IMR-90 (cell line): ENCODE measurements at regions not wholly inside any gene's neighbourhood (a gene's known extent, or its start where the extent isn't known, plus 50 kb on each side); places are given as distances from the start of the nearest gene placed in this dataset.

Experiments used
- ATAC-seq: fragments of 200-7000 bp; cut with Tn5 transposase; 2 replicates; pipeline ENCODE4 v1.9.1; 2020; ENCODE audit warnings: low read depth, mild to moderate bottlenecking, moderate library complexity
- BruUV-seq: library from RNA; stranded (reverse); fragments of 400-500 nt; replicated peaks from 2 replicates; lab custom pipeline; 2021; lab: Mats Ljungman, UMichigan
- CTCF ChIA-PET: fragments of 300-600 bp; formaldehyde crosslinking; extraction: SDS; loops from one replicate; lab custom pipeline; 2021; ENCODE audit warnings: antibody characterized with exemption; lab: Yijun Ruan, JAX
- POLR2A ChIA-PET: fragments of 300-600 bp; sonication (Branson Sonifier 250); formaldehyde crosslinking; loops from one replicate; lab custom pipeline; 2022; ENCODE audit warnings: antibody characterized with exemption; ENCODE audit not compliant: unreplicated experiment; lab: Charles Lee
- DNase-seq: peaks from one replicate; pipeline ENCODE4 v3.0.0; 2013
- H2AFZ ChIP-seq: replicated peaks from 2 replicates; pipeline ENCODE3; 2013; ENCODE audit warnings: low read length, mild to moderate bottlenecking; ENCODE audit not compliant: poor library complexity
- H2AK5ac ChIP-seq: 2 replicates; pipeline ENCODE4 v1.6.1; 2013; ENCODE audit warnings: low read depth, low read length, inconsistent platforms
- H2AK9ac ChIP-seq: replicated peaks from 2 replicates; pipeline ENCODE3; 2013; ENCODE audit warnings: mild to moderate bottlenecking, low read depth, low read length, moderate library complexity; ENCODE audit not compliant: poor library complexity
- H2BK120ac ChIP-seq: 2 replicates; pipeline ENCODE4 v1.6.1; 2013; ENCODE audit warnings: low read depth, low read length, inconsistent platforms
- H2BK15ac ChIP-seq: 3 replicates; pipeline ENCODE4 v1.6.1; 2013; ENCODE audit warnings: low read depth, low read length, inconsistent platforms
- H2BK20ac ChIP-seq: 2 replicates; pipeline ENCODE4 v1.6.1; 2013; ENCODE audit warnings: low read depth, mild to moderate bottlenecking, inconsistent platforms, low read length, moderate library complexity
- H2BK5ac ChIP-seq: 2 replicates; pipeline ENCODE4 v1.6.1; 2013; ENCODE audit warnings: mild to moderate bottlenecking, low read depth, low read length, inconsistent platforms; ENCODE audit not compliant: poor library complexity, severe bottlenecking
- H3K14ac ChIP-seq: replicated peaks from 2 replicates; pipeline ENCODE4 v1.6.1; 2013; ENCODE audit warnings: low read depth, low read length, inconsistent platforms
- H3K18ac ChIP-seq: 2 replicates; pipeline ENCODE4 v1.6.1; 2013; ENCODE audit warnings: low read depth, low read length, control low read depth
- H3K23ac ChIP-seq: 2 replicates; pipeline ENCODE4 v1.6.1; 2013; ENCODE audit warnings: low read depth, low read length, inconsistent platforms
- H3K27ac ChIP-seq: 2 replicates; pipeline ENCODE4 v1.5.1; 2013; ENCODE audit warnings: mild to moderate bottlenecking, control low read depth, low read length; ENCODE audit not compliant: insufficient read depth
- H3K27me3 ChIP-seq: 2 replicates; pipeline ENCODE4 v1.6.1; 2013; ENCODE audit warnings: low read length; ENCODE audit not compliant: control insufficient read depth, insufficient read depth
- H3K36me3 ChIP-seq: 2 replicates; pipeline ENCODE4 v1.6.1; 2013; ENCODE audit warnings: low read length, mixed read lengths; ENCODE audit not compliant: control insufficient read depth, insufficient read depth
- H3K4ac ChIP-seq: 2 replicates; pipeline ENCODE4 v1.6.1; 2013; ENCODE audit warnings: low read depth, low read length, inconsistent platforms
- H3K4me1 ChIP-seq: 2 replicates; pipeline ENCODE4 v1.6.1; 2013; ENCODE audit warnings: low read length, mixed read lengths; ENCODE audit not compliant: control insufficient read depth, insufficient read depth
- H3K4me2 ChIP-seq: 2 replicates; pipeline ENCODE4 v1.6.1; 2013; ENCODE audit warnings: low read depth, mild to moderate bottlenecking, control low read depth, low read length, moderate library complexity
- H3K4me3 ChIP-seq: 2 replicates; pipeline ENCODE4 v1.5.1; 2013; ENCODE audit warnings: low read depth, mild to moderate bottlenecking, control low read depth, low read length, moderate library complexity; ENCODE audit not compliant: insufficient read depth
- H3K56ac ChIP-seq: 2 replicates; pipeline ENCODE4 v1.6.1; 2013; ENCODE audit warnings: low read length, inconsistent platforms; ENCODE audit not compliant: insufficient read depth; ENCODE audit errors: extremely low read depth
- H3K79me1 ChIP-seq, 2 experiments: 2 replicates each; pipeline ENCODE4 v1.6.1; 2013; ENCODE audit warnings: low read length in 2 of 2, inconsistent platforms in 1 of 2, low read depth in 1 of 2
- H3K9ac ChIP-seq: 2 replicates; pipeline ENCODE4 v1.6.1; 2013; ENCODE audit warnings: low read depth, low read length, control low read depth
- H3K9me1 ChIP-seq: 2 replicates; pipeline ENCODE4 v1.6.1; 2013; ENCODE audit warnings: low read length, inconsistent platforms; ENCODE audit not compliant: insufficient read depth
- H3K9me3 ChIP-seq: 2 replicates; pipeline ENCODE4 v1.6.1; 2013; ENCODE audit warnings: low read length; ENCODE audit not compliant: control insufficient read depth, insufficient read depth
- H4K20me1 ChIP-seq: 2 replicates; pipeline ENCODE4 v1.6.1; 2013; ENCODE audit warnings: low read length, inconsistent platforms; ENCODE audit not compliant: insufficient read depth
- H4K5ac ChIP-seq: 2 replicates; pipeline ENCODE4 v1.6.1; 2013; ENCODE audit warnings: mild to moderate bottlenecking, low read depth, low read length, control low read depth
- H4K8ac ChIP-seq, 2 experiments: 2 replicates each; pipeline ENCODE4 v1.6.1; 2013; ENCODE audit warnings: low read depth in 2 of 2, low read length in 2 of 2, control low read depth in 1 of 2, inconsistent platforms in 1 of 2
- H4K91ac ChIP-seq: 2 replicates; pipeline ENCODE4 v1.6.1; 2013; ENCODE audit warnings: low read depth, low read length, inconsistent platforms; ENCODE audit not compliant: insufficient read depth
- BHLHE40 ChIP-seq: fragments of 150-350 bp; IDR thresholded peaks from 2 replicates; pipeline ENCODE4 v1.6.1; 2016; ENCODE audit warnings: mild to moderate bottlenecking, low read depth, low read length
- CEBPB ChIP-seq: IDR thresholded peaks from 2 replicates; pipeline ENCODE4 v1.6.1; 2012; ENCODE audit warnings: low read depth, low read length, improper control_type of control experiment
- CHD1 ChIP-seq: IDR thresholded peaks from 2 replicates; pipeline ENCODE4 v1.6.1; 2012; ENCODE audit warnings: low read depth, low read length, improper control_type of control experiment
- FOS ChIP-seq: fragments of 150-350 bp; IDR thresholded peaks from 2 replicates; pipeline ENCODE4 v1.6.1; 2016; ENCODE audit warnings: low read depth, low read length
- MAFK ChIP-seq: IDR thresholded peaks from 2 replicates; pipeline ENCODE4 v1.6.1; 2012; ENCODE audit warnings: low read depth, low read length, improper control_type of control experiment
- MAZ ChIP-seq: IDR thresholded peaks from 2 replicates; pipeline ENCODE4 v1.6.1; 2012; ENCODE audit warnings: low read depth, mild to moderate bottlenecking, low read length, improper control_type of control experiment, moderate library complexity, borderline replicate concordance
- MXI1 ChIP-seq: IDR thresholded peaks from 2 replicates; pipeline ENCODE4 v1.6.1; 2012; ENCODE audit warnings: low read depth, mild to moderate bottlenecking, low read length, moderate library complexity, borderline replicate concordance
- NFE2L2 ChIP-seq: fragments of 150-350 bp; IDR thresholded peaks from 2 replicates; pipeline ENCODE4 v1.6.1; 2016; ENCODE audit warnings: low read depth, mild to moderate bottlenecking, low read length
- POLR2A ChIP-seq: IDR thresholded peaks from 2 replicates; pipeline ENCODE4 v1.6.1; 2012; ENCODE audit warnings: mild to moderate bottlenecking, low read depth, low read length
- RFX5 ChIP-seq: IDR thresholded peaks from 2 replicates; pipeline ENCODE4 v1.8.0; 2012; ENCODE audit warnings: low read depth, mild to moderate bottlenecking, low read length, moderate library complexity
- SMC3 ChIP-seq: fragments of 150-350 bp; IDR thresholded peaks from 2 replicates; pipeline ENCODE4 v1.6.1; 2016; ENCODE audit warnings: low read depth, mild to moderate bottlenecking, antibody characterized with exemption, low read length, moderate library complexity
- WGBS, 2 experiments: methylation state at CpG; one replicate each; pipeline versions ENCODE4 v1.1.5 to v1.1.7; 2013; ENCODE audit warnings: missing lambda C conversion rate in 2 of 2; ENCODE audit not compliant: insufficient read length in 1 of 2; ENCODE audit errors: extremely low coverage in 2 of 2; 5-methylcytosine and 5-hydroxymethylcytosine counted together
- dilution Hi-C: fragments of 300-500 bp; cut with HindIII; formaldehyde crosslinking; loops from one replicate; pipeline ENCODE4 v1.14.3; 2018; ENCODE audit warnings: low sequenced_read_pairs; ENCODE audit not compliant: unreplicated experiment
- in situ Hi-C: fragments of 300-500 bp; cut with MboI; formaldehyde crosslinking; loops from 3 replicates; pipeline ENCODE4 v1.14.3; 2019; ENCODE audit warnings: low sequenced_read_pairs, inconsistent platforms, mixed read lengths
- intact Hi-C: fragments of 100-400 bp; cut with micrococcal nuclease; formaldehyde crosslinking; loops from 2 replicates; pipeline ENCODE4 v1.10.0; 2022
- TF ChIP-seq, protein P1 (sequence below): fragments of 150-350 bp; IDR thresholded peaks from 2 replicates; pipeline ENCODE4 v1.6.1; 2016; ENCODE audit warnings: low read depth, mild to moderate bottlenecking, low read length, moderate library complexity, borderline replicate concordance
- TF ChIP-seq, protein P2 (sequence below): fragments of 150-350 bp; IDR thresholded peaks from 2 replicates; pipeline ENCODE4 v1.6.1; 2017; ENCODE audit warnings: mild to moderate bottlenecking, antibody characterized with exemption, low read length, low read depth

- Histone ChIP-seq H3K4me2 (no peak overlapping the region), H3K56ac (no peak overlapping the region), H3K4ac (no peak overlapping the region), H2AFZ (no peak overlapping the region), H3K18ac (no peak overlapping the region), H3K14ac (no peak overlapping the region), H4K20me1 (no peaks in the 10 kb centered on the region), H2BK120ac (no peak overlapping the region), H2BK20ac (no peak overlapping the region), H3K4me1 (no peaks in the 10 kb centered on the region), H3K9me3 (no peaks in the 10 kb centered on the region), H4K91ac (no peak overlapping the region), H3K27me3 (peaks cover 1% of the 10 kb centered on the region; the same call in 1 of the 2 replicates), H3K9me1 (no peaks in the 10 kb centered on the region), H4K5ac (no peak overlapping the region), H3K4me3 (no peak overlapping the region), H3K9ac (no peak overlapping the region), H2BK15ac (no peak overlapping the region), H2BK5ac (no peak overlapping the region), H3K79me1 (no peaks in the 10 kb centered on the region), H2AK5ac (no peak overlapping the region), H3K23ac (no peak overlapping the region), H2AK9ac (no peak overlapping the region), H3K27ac (no peak overlapping the region), H4K8ac (no peak overlapping the region), H3K36me3 (no peaks in the 10 kb centered on the region)
- POLR2A ChIA-PET = no interaction called here
- ATAC-seq (no peak), DNase-seq (no peak)
- dilution Hi-C loops (no loop called here), intact Hi-C loops (no loop called here), in situ Hi-C loops (no loop called here)
- BruUV-seq = no TSS peak
- no CpG with 5 or more reads among the region's 2 CpGs for WGBS, 2 experiments
- CTCF ChIA-PET = interaction anchor here (0.5 kb wide), 1 partner anchor 954 kb away, joined by 3 read pairs; no protein-coding TSS in a partner anchor
- TF ChIP-seq MXI1 = no peak
- TF ChIP-seq POLR2A = no peak
- TF ChIP-seq MAFK = no peak
- TF ChIP-seq, protein P1, sequence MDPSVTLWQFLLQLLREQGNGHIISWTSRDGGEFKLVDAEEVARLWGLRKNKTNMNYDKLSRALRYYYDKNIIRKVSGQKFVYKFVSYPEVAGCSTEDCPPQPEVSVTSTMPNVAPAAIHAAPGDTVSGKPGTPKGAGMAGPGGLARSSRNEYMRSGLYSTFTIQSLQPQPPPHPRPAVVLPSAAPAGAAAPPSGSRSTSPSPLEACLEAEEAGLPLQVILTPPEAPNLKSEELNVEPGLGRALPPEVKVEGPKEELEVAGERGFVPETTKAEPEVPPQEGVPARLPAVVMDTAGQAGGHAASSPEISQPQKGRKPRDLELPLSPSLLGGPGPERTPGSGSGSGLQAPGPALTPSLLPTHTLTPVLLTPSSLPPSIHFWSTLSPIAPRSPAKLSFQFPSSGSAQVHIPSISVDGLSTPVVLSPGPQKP = no peak
- TF ChIP-seq, protein P2, sequence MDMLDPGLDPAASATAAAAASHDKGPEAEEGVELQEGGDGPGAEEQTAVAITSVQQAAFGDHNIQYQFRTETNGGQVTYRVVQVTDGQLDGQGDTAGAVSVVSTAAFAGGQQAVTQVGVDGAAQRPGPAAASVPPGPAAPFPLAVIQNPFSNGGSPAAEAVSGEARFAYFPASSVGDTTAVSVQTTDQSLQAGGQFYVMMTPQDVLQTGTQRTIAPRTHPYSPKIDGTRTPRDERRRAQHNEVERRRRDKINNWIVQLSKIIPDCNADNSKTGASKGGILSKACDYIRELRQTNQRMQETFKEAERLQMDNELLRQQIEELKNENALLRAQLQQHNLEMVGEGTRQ = no peak
- TF ChIP-seq RFX5 = no peak
- TF ChIP-seq SMC3 = no peak
- TF ChIP-seq BHLHE40 = no peak
- no peak for TF ChIP-seq NFE2L2
- TF ChIP-seq CHD1 = no peak
- no peak for TF ChIP-seq CEBPB
- no peak for TF ChIP-seq FOS
- TF ChIP-seq MAZ = no peak
Observed at GRCh38 chr14:34243401-34243800, 218.6 kb downstream of the SPTSSA start.
